NB4 (cell line): ENCODE measurements at regions not wholly inside any gene's neighbourhood (a gene's known extent, or its start where the extent isn't known, plus 50 kb on each side); places are given as distances from the start of the nearest gene placed in this dataset.

Experiments
- CTCF ChIP-seq: IDR thresholded peaks from one replicate; pipeline ENCODE4 v1.5.1; 2012; ENCODE audit warnings: low read depth, low read length
- POLR2A ChIP-seq: IDR thresholded peaks from 2 replicates; pipeline ENCODE4 v1.6.1; 2011; ENCODE audit warnings: mild to moderate bottlenecking; ENCODE audit not compliant: insufficient read length; ENCODE audit errors: extremely low read depth

GRCh38 chrX:9211269-9211668 is 177.3 kb upstream of the FAM9B start:
- no peak for TF ChIP-seq CTCF
- TF ChIP-seq POLR2A: no peak
